SK-N-MC (cell line): ENCODE measurements at regions not wholly inside any gene's neighbourhood (a gene's known extent, or its start where the extent isn't known, plus 50 kb on each side); places are given as distances from the start of the nearest gene placed in this dataset.
"Not testable (repeated sequence)": the region's sequence is repeated elsewhere in the genome, so short reads cannot be mapped to it uniquely, and the experiment has no call there.

Experiments used
- DNase-seq: peaks from one replicate; pipeline ENCODE4 v3.0.0-alpha.2; 2011; ENCODE audit warnings: low read depth, low spot score
- H3K27ac ChIP-seq: fragments of 200-600 bp; sonication (generic); 2 replicates; pipeline ENCODE4 v1.5.1; 2016; ENCODE audit warnings: mixed run types
- H3K36me3 ChIP-seq: fragments of 200-600 bp; sonication (generic); 2 replicates; pipeline ENCODE4 v1.6.1; 2017; ENCODE audit warnings: antibody characterized with exemption, low read length, mixed read lengths; ENCODE audit not compliant: insufficient read depth
- H3K4me3 ChIP-seq: fragments of 200-600 bp; sonication (generic); 2 replicates; pipeline ENCODE4 v1.5.1; 2016
- H3K9ac ChIP-seq: fragments of 200-600 bp; sonication (generic); 2 replicates; pipeline ENCODE4 v1.8.0; 2017; ENCODE audit warnings: mixed run types, mixed read lengths; ENCODE audit not compliant: insufficient read length
- H3K9me3 ChIP-seq: fragments of 200-600 bp; sonication (generic); 2 replicates; pipeline ENCODE4 v1.6.1; 2017; ENCODE audit warnings: low read depth, mild to moderate bottlenecking, antibody characterized with exemption, low read length, moderate library complexity, mixed read lengths
- EZH2 ChIP-seq: fragments of 200-600 bp; sonication (generic); IDR thresholded peaks from one replicate; pipeline ENCODE4 v1.6.1; 2017; ENCODE audit warnings: antibody characterized with exemption
- FOXP2 ChIP-seq: optimal IDR thresholded peaks from 2 replicates; pipeline ENCODE3; 2011; ENCODE audit warnings: mild to moderate bottlenecking, moderate library complexity; ENCODE audit not compliant: insufficient read depth; ENCODE audit errors: extremely low read length, control extremely low read depth
- POLR2AphosphoS5 ChIP-seq: IDR thresholded peaks from 2 replicates; pipeline ENCODE4 v1.6.1; 2012; ENCODE audit warnings: mild to moderate bottlenecking, low read depth, low read length, borderline replicate concordance

GRCh38 chrX:46039526-46039925 lies 505.7 kb downstream of the ZNF674 start:
- Histone ChIP-seq H3K36me3 (no peaks in the 10 kb centered on the region), H3K9me3 (no peaks in the 10 kb centered on the region), H3K9ac (no peak overlapping the region), H3K27ac (no peak overlapping the region), H3K4me3 (no peak overlapping the region)
- DNase-seq: no peak
- no peak for TF ChIP-seq POLR2AphosphoS5
- TF ChIP-seq FOXP2: no peak
- no peak for TF ChIP-seq EZH2

DNA sequence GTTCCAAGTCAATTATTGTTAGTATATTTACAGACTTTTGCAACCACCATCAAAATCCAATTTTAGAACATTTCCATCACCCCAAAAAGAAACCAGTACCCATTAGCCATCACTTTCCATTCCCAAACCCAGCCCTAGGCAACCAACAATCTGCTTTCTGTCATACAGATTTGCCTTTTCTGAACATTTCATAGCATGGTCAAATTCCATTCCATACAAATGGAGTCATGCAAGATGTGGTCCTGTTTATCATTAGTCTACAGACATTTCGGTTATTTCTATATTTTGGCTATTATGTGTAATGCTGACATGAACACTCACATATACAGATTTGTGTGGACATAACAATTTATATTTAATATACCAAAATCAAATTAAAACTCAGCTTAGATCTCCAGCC lies 508.7 kb downstream of the ZNF674 start:
- Histone ChIP-seq H3K9me3 (no peaks in the 10 kb centered on the region), H3K4me3 (no peak overlapping the region), H3K36me3 (no peaks in the 10 kb centered on the region), H3K27ac (no peak overlapping the region), H3K9ac (no peak overlapping the region)
- TF ChIP-seq POLR2AphosphoS5: no peak
- TF ChIP-seq EZH2: no peak
- TF ChIP-seq FOXP2: no peak
- DNase-seq: no peak

- H3K9me3 ChIP-seq: no peaks in the 10 kb centered on the region
- H3K9ac ChIP-seq: no peak overlapping the region
- no peak overlapping the region for H3K27ac ChIP-seq
- DNase-seq: no peak
- TF ChIP-seq EZH2: no peak
- H3K4me3 ChIP-seq: no peak overlapping the region
- no peaks in the 10 kb centered on the region for H3K36me3 ChIP-seq
Measured at GRCh38 chrX:46034868-46035267, 510.4 kb downstream of the ZNF674 start.

DNA sequence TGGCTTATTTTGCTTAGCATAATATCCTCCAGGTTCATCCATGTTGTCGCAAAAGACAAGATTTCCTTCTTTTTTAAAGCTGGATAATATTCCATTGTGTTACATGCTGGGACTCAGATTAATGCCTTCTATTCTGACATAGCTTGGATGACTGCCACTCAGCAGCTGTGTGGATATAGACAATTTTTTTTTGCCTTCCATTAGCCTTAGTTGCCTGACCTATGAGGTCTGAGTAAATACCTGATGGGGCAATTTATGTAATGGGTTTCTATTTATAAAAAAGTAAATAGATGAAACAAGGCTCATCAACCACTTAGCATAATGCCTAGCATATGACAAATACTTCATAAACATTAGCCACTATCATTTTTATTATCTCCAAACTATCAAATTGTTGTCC lies 515.4 kb downstream of the ZNF674 start:
- Histone ChIP-seq H3K27ac (no peak overlapping the region), H3K9me3 (no peaks in the 10 kb centered on the region), H3K4me3 (no peak overlapping the region), H3K9ac (no peak overlapping the region), H3K36me3 (no peaks in the 10 kb centered on the region)
- no peak for DNase-seq
- TF ChIP-seq EZH2 (no peak), FOXP2 (no peak), POLR2AphosphoS5 (no peak)

GRCh38 chrX:46016296-46016695 lies 528.9 kb downstream of the ZNF674 start:
- H3K9ac ChIP-seq: no peak overlapping the region
- H3K4me3 ChIP-seq: no peak overlapping the region
- DNase-seq: no peak
- H3K27ac ChIP-seq: no peak overlapping the region
- TF ChIP-seq EZH2 (no peak), POLR2AphosphoS5 (no peak), FOXP2 (no peak)
- H3K9me3 ChIP-seq: no peaks in the 10 kb centered on the region
- no peaks in the 10 kb centered on the region for H3K36me3 ChIP-seq

GRCh38 chrX:46015653-46016052 lies 529.6 kb downstream of the ZNF674 start:
- Histone ChIP-seq H3K9ac (no peak overlapping the region), H3K4me3 (no peak overlapping the region), H3K36me3 (no peaks in the 10 kb centered on the region), H3K9me3 (no peaks in the 10 kb centered on the region), H3K27ac (no peak overlapping the region)
- TF ChIP-seq EZH2 (no peak), FOXP2 (no peak), POLR2AphosphoS5 (no peak)
- DNase-seq: no peak

- no peaks in the 10 kb centered on the region for H3K36me3 ChIP-seq
- H3K4me3 ChIP-seq: no peak overlapping the region
- H3K9me3 ChIP-seq: no peaks in the 10 kb centered on the region
- TF ChIP-seq FOXP2: no peak
- no peak for TF ChIP-seq POLR2AphosphoS5
- no peak for TF ChIP-seq EZH2
- no peak overlapping the region for H3K9ac ChIP-seq
- no peak for DNase-seq
- no peak overlapping the region for H3K27ac ChIP-seq
Measured at GRCh38 chrX:45992402-45993123, 552.7 kb downstream of the ZNF674 start.

DNA sequence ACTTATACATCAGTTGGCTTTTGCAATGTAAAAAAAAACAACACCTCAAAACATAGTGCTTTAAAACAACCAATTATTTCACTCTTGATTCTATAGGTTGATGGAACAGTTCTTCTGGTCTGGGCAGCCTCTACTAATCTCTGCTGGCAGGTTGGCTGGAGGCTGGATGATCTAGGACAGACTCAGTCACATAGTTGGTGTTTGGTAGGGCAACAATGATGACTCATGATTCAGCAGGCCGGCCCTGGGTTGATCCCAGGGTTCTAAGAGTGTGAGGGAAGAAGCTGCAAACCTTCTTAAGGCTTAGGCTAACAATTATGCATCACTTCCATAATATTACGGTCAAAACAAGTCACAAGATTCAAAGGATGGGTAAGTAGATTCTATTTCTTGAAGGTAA lies 558.2 kb downstream of the ZNF674 start:
- H3K4me3 ChIP-seq: no peak overlapping the region
- DNase-seq: no peak
- TF ChIP-seq FOXP2: no peak
- TF ChIP-seq POLR2AphosphoS5: no peak
- no peak for TF ChIP-seq EZH2
- H3K36me3 ChIP-seq: no peaks in the 10 kb centered on the region
- H3K27ac ChIP-seq: no peak overlapping the region
- H3K9me3 ChIP-seq: no peaks in the 10 kb centered on the region
- H3K9ac ChIP-seq: no peak overlapping the region

DNA sequence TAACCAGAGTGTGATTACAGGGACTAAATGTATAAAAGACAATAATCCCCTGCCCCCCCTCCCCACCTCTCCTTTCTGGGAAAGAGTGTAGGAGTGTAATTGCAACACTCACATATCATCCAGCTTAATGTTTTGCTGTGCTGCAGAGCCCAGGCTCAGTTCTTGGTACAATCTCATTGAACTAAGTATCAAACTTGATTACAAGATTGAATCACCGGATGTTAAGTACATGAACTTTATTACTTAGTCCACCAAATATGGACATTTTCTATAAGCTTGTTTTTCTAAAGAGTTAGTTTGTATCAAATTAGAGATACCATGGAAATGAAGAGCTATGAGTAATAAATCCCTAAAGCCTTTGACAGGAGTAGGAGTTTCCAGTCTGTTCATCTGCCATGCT lies 559.1 kb downstream of the ZNF674 start:
- H3K4me3 ChIP-seq: no peak overlapping the region
- no peak overlapping the region for H3K9ac ChIP-seq
- H3K9me3 ChIP-seq: no peaks in the 10 kb centered on the region
- no peak overlapping the region for H3K27ac ChIP-seq
- no peak for DNase-seq
- H3K36me3 ChIP-seq: no peaks in the 10 kb centered on the region
- TF ChIP-seq EZH2: no peak

DNA sequence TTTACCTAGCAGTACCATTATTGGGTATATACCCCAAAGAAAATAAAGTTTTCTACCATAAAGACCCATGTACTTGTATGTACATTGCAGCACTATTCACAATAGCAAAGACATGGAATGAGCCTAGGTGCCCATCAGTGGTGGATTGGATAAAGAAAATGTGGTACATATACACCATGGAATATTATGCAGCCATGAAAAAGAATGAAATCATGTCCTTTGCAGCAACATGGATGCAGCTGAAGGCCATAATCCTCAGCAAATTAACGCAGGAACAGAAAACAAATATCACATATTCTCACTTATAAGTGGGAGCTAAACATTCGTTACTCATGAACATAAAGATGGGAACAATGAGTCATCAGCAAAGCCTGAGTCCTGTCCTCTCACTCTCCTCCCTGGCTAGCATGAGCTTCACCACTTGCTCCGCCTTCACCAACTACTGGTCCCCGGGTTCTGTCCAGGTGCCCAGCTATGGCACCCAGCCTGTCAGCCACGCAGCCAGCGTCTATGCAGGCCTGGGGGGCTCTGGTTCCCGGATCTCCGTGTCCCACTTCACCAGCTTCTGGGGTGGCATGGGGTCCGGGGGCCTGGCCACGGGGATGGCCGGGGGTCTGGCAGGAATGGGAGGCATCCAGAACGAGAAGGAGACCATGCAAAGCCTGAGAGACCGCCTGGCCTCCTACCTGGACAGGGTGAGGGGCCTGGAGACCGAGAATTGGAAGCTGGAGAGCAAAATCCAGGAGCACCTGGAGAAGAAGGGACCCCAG lies 562.1 kb downstream of the ZNF674 start:
- H3K36me3 ChIP-seq, DNase-seq, H3K9ac ChIP-seq, H3K27ac ChIP-seq, H3K4me3 ChIP-seq, H3K9me3 ChIP-seq: not testable (repeated sequence)
